ENCODE measurements at regions not wholly inside any gene's neighbourhood (a gene's known extent, or its start where the extent isn't known, plus 50 kb on each side); places are given as distances from the start of the nearest gene placed in this dataset.
"Not testable (repeated sequence)": the region's sequence is repeated elsewhere in the genome, so short reads cannot be mapped to it uniquely, and the experiment has no call there.

DNA sequence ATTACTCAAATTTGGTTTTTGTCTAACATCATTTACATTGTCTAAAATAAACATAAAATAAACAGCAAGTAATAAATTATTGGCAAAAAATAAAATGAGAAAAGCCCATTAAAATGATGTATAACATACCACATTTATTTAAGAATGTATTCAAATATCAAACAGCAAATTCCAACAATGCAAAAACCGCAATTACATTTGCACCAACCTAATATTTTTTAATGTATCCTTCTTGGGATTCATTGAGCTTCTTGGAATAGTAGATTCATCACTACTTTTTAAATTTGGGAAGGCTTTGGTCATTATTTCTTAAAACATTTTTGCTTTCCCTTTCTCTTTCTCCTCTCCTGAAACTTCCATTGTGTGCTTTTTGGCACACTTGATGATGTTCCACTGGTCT is 400.2 kb downstream of the MAGEE1 start:
- ATAC-seq (no peak), DNase-seq (ENCODE audit: low read depth, low spot score) (no peak)
- H3K4me3 ChIP-seq (replicated peaks in 1 of 2; ENCODE audit: low read depth in 1 of 2, low read length in 2 of 2), result no peak overlapping the region
- ChIA-PET CTCF (no interaction called here), RAD21 (ENCODE audit: low non-redundant PET in 1 of 2, low total read pairs in 2 of 2, uncharacterized antibody in 2 of 2, unreplicated experiment in 2 of 2) (no interaction called here), POLR2A (no interaction called here)
- no peaks in the 10 kb centered on the region for H3K36me3 ChIP-seq (ENCODE audit: control insufficient read depth in 1 of 2, insufficient read depth in 2 of 2, low read length in 2 of 2)
- H3K9me3 ChIP-seq (ENCODE audit: control insufficient read depth in 1 of 2, insufficient read depth in 1 of 2, low read depth in 1 of 2, low read length in 2 of 2), result no peaks in the 10 kb centered on the region
- H4K20me1 ChIP-seq (ENCODE audit: insufficient read depth), result no peaks in the 10 kb centered on the region
- BruUV-seq (replicated peaks), result no TSS peak
- TF ChIP-seq ZNF274 (IDR thresholded peaks at IDR 0.05; ENCODE audit: low read depth, low read length), result no peak
- TF ChIP-seq SP1 (IDR thresholded peaks at IDR 0.05; ENCODE audit: low read depth), result no peak
- TF ChIP-seq RAD21 (IDR thresholded peaks at IDR 0.05; ENCODE audit: low read depth), result no peak
- TF ChIP-seq ZFX (IDR thresholded peaks at IDR 0.05), result no peak
- TF ChIP-seq SRF (IDR thresholded peaks at IDR 0.05; ENCODE audit: low read depth), result no peak
- H3K79me2 ChIP-seq (ENCODE audit: insufficient read depth, low read length), result no peaks in the 10 kb centered on the region
- no peaks in the 10 kb centered on the region for H3K27me3 ChIP-seq (ENCODE audit: insufficient read depth, low read length)
- no peaks in the 10 kb centered on the region for H3K4me1 ChIP-seq (ENCODE audit: control insufficient read depth in 1 of 2, insufficient read depth in 2 of 2, low read length in 2 of 2)
- no peak overlapping the region for H3K4me2 ChIP-seq (ENCODE audit: low read length)
- H3K9ac ChIP-seq (ENCODE audit: low read length), result no peak overlapping the region
- no peak overlapping the region for H3K27ac ChIP-seq (ENCODE audit: low read depth, low read length)
- H2AFZ ChIP-seq (ENCODE audit: low read depth, low read length, poor library complexity, severe bottlenecking), result no peak overlapping the region
- intact Hi-C loops (cut with micrococcal nuclease), result no loop called here
- no peaks in the 10 kb centered on the region for H3K9me2 ChIP-seq (ENCODE audit: insufficient read depth)

DNA sequence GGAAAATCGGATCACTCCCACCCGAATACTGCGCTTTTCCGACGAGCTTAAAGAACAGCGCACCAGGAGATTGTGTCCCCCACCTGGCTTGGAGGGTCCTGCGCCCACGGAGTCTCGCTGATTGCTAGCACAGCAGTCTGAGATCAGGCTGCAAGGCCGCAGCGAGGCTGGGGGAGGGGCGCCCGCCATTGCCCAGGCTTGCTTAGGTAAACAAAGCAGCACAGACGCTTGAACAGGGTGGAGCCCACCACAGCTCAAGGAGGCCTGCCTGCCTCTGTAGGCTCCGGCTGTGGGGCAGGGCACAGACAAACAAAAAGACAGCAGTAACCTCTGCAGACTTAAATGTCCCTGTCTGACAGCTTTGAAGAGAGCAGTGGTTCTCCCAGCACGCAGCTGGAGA is 413.4 kb downstream of the MAGEE1 start:
- CTCF ChIA-PET; POLR2A ChIA-PET; H3K4me3 ChIP-seq (replicated peaks in 1 of 2; ENCODE audit: low read depth in 1 of 2, low read length in 2 of 2); RAD21 ChIA-PET (ENCODE audit: low non-redundant PET in 1 of 2, low total read pairs in 2 of 2, uncharacterized antibody in 2 of 2, unreplicated experiment in 2 of 2); H3K4me2 ChIP-seq (ENCODE audit: low read length); DNase-seq (ENCODE audit: low read depth, low spot score); H3K79me2 ChIP-seq (ENCODE audit: insufficient read depth, low read length); ATAC-seq; H3K9ac ChIP-seq (ENCODE audit: low read length); intact Hi-C loops (cut with micrococcal nuclease); H3K9me2 ChIP-seq (ENCODE audit: insufficient read depth); H3K9me3 ChIP-seq (ENCODE audit: control insufficient read depth in 1 of 2, insufficient read depth in 1 of 2, low read depth in 1 of 2, low read length in 2 of 2); H2AFZ ChIP-seq (ENCODE audit: low read depth, low read length, poor library complexity, severe bottlenecking); BruUV-seq (replicated peaks); H3K27me3 ChIP-seq (ENCODE audit: insufficient read depth, low read length); H3K27ac ChIP-seq (ENCODE audit: low read depth, low read length); H3K4me1 ChIP-seq (ENCODE audit: control insufficient read depth in 1 of 2, insufficient read depth in 2 of 2, low read length in 2 of 2); H4K20me1 ChIP-seq (ENCODE audit: insufficient read depth); H3K36me3 ChIP-seq (ENCODE audit: control insufficient read depth in 1 of 2, insufficient read depth in 2 of 2, low read length in 2 of 2): not testable (repeated sequence)

DNA sequence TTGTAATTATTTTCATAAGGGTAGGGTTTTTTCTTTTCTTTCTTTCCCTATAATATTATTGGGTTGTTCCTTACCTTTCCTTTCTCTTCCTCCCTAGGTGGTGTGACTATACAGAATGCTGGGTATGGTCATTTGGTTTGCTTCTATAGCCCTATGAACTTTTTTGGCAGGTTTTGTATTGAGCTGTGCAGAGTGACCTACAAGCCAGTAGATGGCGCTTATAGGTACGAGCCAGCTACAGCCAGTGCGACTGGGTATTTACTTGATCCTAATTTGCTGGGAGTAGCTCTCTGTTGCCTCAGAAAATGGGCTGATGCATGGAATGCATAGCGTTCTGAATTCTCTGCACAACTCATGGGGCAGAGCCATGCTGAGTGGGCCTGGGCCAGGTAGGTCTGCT is 423.3 kb downstream of the MAGEE1 start:
- no peak overlapping the region for H3K4me2 ChIP-seq (ENCODE audit: low read length)
- no TSS peak for BruUV-seq (replicated peaks)
- ChIA-PET POLR2A (no interaction called here), CTCF (no interaction called here), RAD21 (ENCODE audit: low non-redundant PET in 1 of 2, low total read pairs in 2 of 2, uncharacterized antibody in 2 of 2, unreplicated experiment in 2 of 2) (no interaction called here)
- ATAC-seq (no peak), DNase-seq (ENCODE audit: low read depth, low spot score) (no peak)
- H3K9ac ChIP-seq (ENCODE audit: low read length), result no peak overlapping the region
- no peaks in the 10 kb centered on the region for H3K9me3 ChIP-seq (ENCODE audit: control insufficient read depth in 1 of 2, insufficient read depth in 1 of 2, low read depth in 1 of 2, low read length in 2 of 2)
- no peak overlapping the region for H3K4me3 ChIP-seq (replicated peaks in 1 of 2; ENCODE audit: low read depth in 1 of 2, low read length in 2 of 2)
- H3K79me2 ChIP-seq (ENCODE audit: insufficient read depth, low read length), result no peaks in the 10 kb centered on the region
- no peaks in the 10 kb centered on the region for H3K27me3 ChIP-seq (ENCODE audit: insufficient read depth, low read length)
- H3K4me1 ChIP-seq (ENCODE audit: control insufficient read depth in 1 of 2, insufficient read depth in 2 of 2, low read length in 2 of 2), result no peaks in the 10 kb centered on the region
- H3K36me3 ChIP-seq (ENCODE audit: control insufficient read depth in 1 of 2, insufficient read depth in 2 of 2, low read length in 2 of 2), result no peaks in the 10 kb centered on the region
- H4K20me1 ChIP-seq (ENCODE audit: insufficient read depth), result no peaks in the 10 kb centered on the region
- no peak overlapping the region for H2AFZ ChIP-seq (ENCODE audit: low read depth, low read length, poor library complexity, severe bottlenecking)
- intact Hi-C loops (cut with micrococcal nuclease), result no loop called here
- TF ChIP-seq EZH2 (IDR thresholded peaks at IDR 0.05), result no peak
- TF ChIP-seq, protein P1, sequence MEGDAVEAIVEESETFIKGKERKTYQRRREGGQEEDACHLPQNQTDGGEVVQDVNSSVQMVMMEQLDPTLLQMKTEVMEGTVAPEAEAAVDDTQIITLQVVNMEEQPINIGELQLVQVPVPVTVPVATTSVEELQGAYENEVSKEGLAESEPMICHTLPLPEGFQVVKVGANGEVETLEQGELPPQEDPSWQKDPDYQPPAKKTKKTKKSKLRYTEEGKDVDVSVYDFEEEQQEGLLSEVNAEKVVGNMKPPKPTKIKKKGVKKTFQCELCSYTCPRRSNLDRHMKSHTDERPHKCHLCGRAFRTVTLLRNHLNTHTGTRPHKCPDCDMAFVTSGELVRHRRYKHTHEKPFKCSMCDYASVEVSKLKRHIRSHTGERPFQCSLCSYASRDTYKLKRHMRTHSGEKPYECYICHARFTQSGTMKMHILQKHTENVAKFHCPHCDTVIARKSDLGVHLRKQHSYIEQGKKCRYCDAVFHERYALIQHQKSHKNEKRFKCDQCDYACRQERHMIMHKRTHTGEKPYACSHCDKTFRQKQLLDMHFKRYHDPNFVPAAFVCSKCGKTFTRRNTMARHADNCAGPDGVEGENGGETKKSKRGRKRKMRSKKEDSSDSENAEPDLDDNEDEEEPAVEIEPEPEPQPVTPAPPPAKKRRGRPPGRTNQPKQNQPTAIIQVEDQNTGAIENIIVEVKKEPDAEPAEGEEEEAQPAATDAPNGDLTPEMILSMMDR (IDR thresholded peaks at IDR 0.05 in 2 of 3, conservative IDR thresholded peaks at IDR 0.05 in 1 of 3; ENCODE audit: borderline replicate concordance in 1 of 3, insufficient read depth in 1 of 3, low read depth in 2 of 3, low read length in 2 of 3), result peak in 2 of 3 experiments; percentile 13 to 27; a peak in 3 of 6 replicates
- H3K9me2 ChIP-seq (ENCODE audit: insufficient read depth), result no peaks in the 10 kb centered on the region
- no peak overlapping the region for H3K27ac ChIP-seq (ENCODE audit: low read depth, low read length)
